ENCODE measurements at regions not wholly inside any gene's neighbourhood (a gene's known extent, or its start where the extent isn't known, plus 50 kb on each side); places are given as distances from the start of the nearest gene placed in this dataset.

DNA sequence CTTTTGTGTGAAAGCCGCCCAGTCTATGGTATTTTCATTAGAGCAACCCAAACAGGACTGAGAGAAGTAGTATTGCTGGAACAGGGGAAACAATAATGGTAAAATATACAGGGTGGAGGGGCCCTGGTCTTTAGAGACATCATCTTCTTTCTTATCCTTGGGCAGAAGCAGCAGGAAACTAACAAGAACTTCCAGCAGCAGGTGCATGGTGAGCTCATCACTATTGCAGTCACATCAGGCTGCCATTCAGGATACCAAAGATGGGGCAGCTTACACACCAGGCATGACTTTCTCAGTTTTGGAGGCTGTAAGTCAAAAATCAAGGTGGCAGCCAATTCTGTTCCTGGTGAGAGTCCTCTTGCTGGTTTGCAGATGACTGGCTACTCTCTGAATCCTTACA is 478.3 kb upstream of the RUNX1 start:
- Histone ChIP-seq H4K5ac (ENCODE audit: insufficient read length, low read depth, low read length) (no peak overlapping the region), H4K91ac (ENCODE audit: insufficient read length, low read depth, low read length) (no peak overlapping the region), H4K20me1 (ENCODE audit: control insufficient read depth, insufficient read depth, insufficient read length) (no peaks in the 10 kb centered on the region), H3K9ac (ENCODE audit: extremely low read depth, insufficient read length, low read length) (no peak overlapping the region), H3K27me3 (ENCODE audit: insufficient read depth, low read length) (no peaks in the 10 kb centered on the region), H3K56ac (ENCODE audit: insufficient read length, low read depth, low read length) (no peak overlapping the region), H3K4me1 (ENCODE audit: insufficient read depth, low read length) (no peaks in the 10 kb centered on the region), H2BK5ac (ENCODE audit: insufficient read length, low read length) (no peak overlapping the region), H3K14ac (ENCODE audit: insufficient read depth, low read length) (no peak overlapping the region), H3K18ac (ENCODE audit: insufficient read length, low read depth, low read length) (no peak overlapping the region), H3K79me1 (ENCODE audit: insufficient read depth, low read depth, low read length, poor library complexity, severe bottlenecking) (no peaks in the 10 kb centered on the region), H2AFZ (ENCODE audit: low read length) (no peak overlapping the region), H2AK5ac (ENCODE audit: insufficient read length, low read length) (no peak overlapping the region), H2BK20ac (ENCODE audit: low read depth, low read length, poor library complexity, severe bottlenecking) (no peak overlapping the region), H3K79me2 (ENCODE audit: insufficient read depth, low read length) (no peaks in the 10 kb centered on the region), H3K4me2 (ENCODE audit: insufficient read depth, insufficient read length, low read length) (no peak overlapping the region), H2BK12ac (ENCODE audit: insufficient read length, low read depth, low read length) (no peak overlapping the region), H3K4ac (ENCODE audit: low read depth, low read length) (no peak overlapping the region), H2BK120ac (ENCODE audit: low read depth, low read length, poor library complexity, severe bottlenecking) (no peak overlapping the region), H2BK15ac (ENCODE audit: low read depth, low read length) (no peak overlapping the region), H3K9me3 (ENCODE audit: control insufficient read depth, low read depth, low read length) (no peaks in the 10 kb centered on the region), H3K27ac (ENCODE audit: insufficient read length, low read depth, low read length) (no peak overlapping the region), H3T11ph (ENCODE audit: low read length) (no peak overlapping the region), H4K8ac (replicated peaks; ENCODE audit: insufficient read length, low read depth, low read length) (no peak overlapping the region), H3K23ac (ENCODE audit: insufficient read length, low read depth, low read length) (no peak overlapping the region), H3K23me2 (ENCODE audit: insufficient read length, low read depth, low read length, poor library complexity, severe bottlenecking) (no peaks in the 10 kb centered on the region)
- H3K9me3 Mint-ChIP-seq, result peaks cover 0 to 3% of the 10 kb centered on the region in 2 experiments; a peak in 1 of 5 replicates
- no peaks in the 10 kb centered on the region; the same call in none of the 2 replicates for H3K27me3 Mint-ChIP-seq (ENCODE audit: low read depth)
- peaks cover 0 to 4% (median 0%) of the 10 kb centered on the region in 3 experiments; a peak in 3 of 7 replicates for H3K36me3 Mint-ChIP-seq (ENCODE audit: insufficient read depth in 1 of 3, low read depth in 3 of 3)
- peaks cover 7% of the 10 kb centered on the region in 2 experiments; a peak in 3 of 4 replicates for H3K4me1 Mint-ChIP-seq
- WGBS (ENCODE audit: extremely low coverage, insufficient read length, low lambda C conversion rate), result no CpG with 5 or more reads among the region's 1 CpG
- H3K4me3 Mint-ChIP-seq, result no peak overlapping the region
- DNase-seq, result no peak
- TF ChIP-seq, protein P1, sequence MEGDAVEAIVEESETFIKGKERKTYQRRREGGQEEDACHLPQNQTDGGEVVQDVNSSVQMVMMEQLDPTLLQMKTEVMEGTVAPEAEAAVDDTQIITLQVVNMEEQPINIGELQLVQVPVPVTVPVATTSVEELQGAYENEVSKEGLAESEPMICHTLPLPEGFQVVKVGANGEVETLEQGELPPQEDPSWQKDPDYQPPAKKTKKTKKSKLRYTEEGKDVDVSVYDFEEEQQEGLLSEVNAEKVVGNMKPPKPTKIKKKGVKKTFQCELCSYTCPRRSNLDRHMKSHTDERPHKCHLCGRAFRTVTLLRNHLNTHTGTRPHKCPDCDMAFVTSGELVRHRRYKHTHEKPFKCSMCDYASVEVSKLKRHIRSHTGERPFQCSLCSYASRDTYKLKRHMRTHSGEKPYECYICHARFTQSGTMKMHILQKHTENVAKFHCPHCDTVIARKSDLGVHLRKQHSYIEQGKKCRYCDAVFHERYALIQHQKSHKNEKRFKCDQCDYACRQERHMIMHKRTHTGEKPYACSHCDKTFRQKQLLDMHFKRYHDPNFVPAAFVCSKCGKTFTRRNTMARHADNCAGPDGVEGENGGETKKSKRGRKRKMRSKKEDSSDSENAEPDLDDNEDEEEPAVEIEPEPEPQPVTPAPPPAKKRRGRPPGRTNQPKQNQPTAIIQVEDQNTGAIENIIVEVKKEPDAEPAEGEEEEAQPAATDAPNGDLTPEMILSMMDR (conservative IDR thresholded peaks at IDR 0.05), result no peak
- no peak overlapping the region for H3K27ac Mint-ChIP-seq

Measured in H9 (cell line).